H9 (cell line): ENCODE measurements at regions not wholly inside any gene's neighbourhood (a gene's known extent, or its start where the extent isn't known, plus 50 kb on each side); places are given as distances from the start of the nearest gene placed in this dataset.

ENCODE experiments used
- DNase-seq: peaks from one replicate; pipeline ENCODE4 v3.0.0-alpha.2; 2017
- H2AFZ ChIP-seq: one replicate; pipeline ENCODE4 v1.6.1; 2013; ENCODE audit warnings: mild to moderate bottlenecking, low read length, control low read depth, moderate library complexity
- H2AK5ac ChIP-seq: 2 replicates; pipeline ENCODE4 v1.6.1; 2013; ENCODE audit warnings: low read length, control low read depth, mixed read lengths; ENCODE audit not compliant: insufficient read length
- H2BK120ac ChIP-seq: one replicate; pipeline ENCODE4 v1.6.1; 2013; ENCODE audit warnings: low read depth, mild to moderate bottlenecking, low read length, control low read depth, inconsistent platforms; ENCODE audit not compliant: poor library complexity, severe bottlenecking
- H2BK12ac ChIP-seq: 2 replicates; pipeline ENCODE4 v1.6.1; 2013; ENCODE audit warnings: low read length, control low read depth, mixed read lengths, low read depth; ENCODE audit not compliant: insufficient read length
- H2BK15ac ChIP-seq: 2 replicates; pipeline ENCODE4 v1.6.1; 2013; ENCODE audit warnings: low read depth, low read length, control low read depth
- H2BK20ac ChIP-seq: one replicate; pipeline ENCODE4 v1.6.1; 2013; ENCODE audit warnings: low read depth, mild to moderate bottlenecking, low read length, control low read depth, inconsistent platforms; ENCODE audit not compliant: poor library complexity, severe bottlenecking
- H2BK5ac ChIP-seq: 2 replicates; pipeline ENCODE4 v1.6.1; 2013; ENCODE audit warnings: low read length, control low read depth, mixed read lengths; ENCODE audit not compliant: insufficient read length
- H3K14ac ChIP-seq: 2 replicates; pipeline ENCODE4 v1.6.1; 2013; ENCODE audit warnings: low read length, control low read depth; ENCODE audit not compliant: insufficient read depth
- H3K18ac ChIP-seq: 2 replicates; pipeline ENCODE4 v1.6.1; 2013; ENCODE audit warnings: low read depth, mild to moderate bottlenecking, mixed read lengths, low read length, control low read depth; ENCODE audit not compliant: insufficient read length
- H3K23ac ChIP-seq: 2 replicates; pipeline ENCODE4 v1.6.1; 2013; ENCODE audit warnings: low read length, control low read depth, mixed read lengths, low read depth; ENCODE audit not compliant: insufficient read length
- H3K23me2 ChIP-seq: 2 replicates; pipeline ENCODE4 v1.6.1; 2013; ENCODE audit warnings: low read depth, mild to moderate bottlenecking, mixed read lengths, low read length, control low read depth; ENCODE audit not compliant: insufficient read length, poor library complexity, severe bottlenecking
- H3K27ac ChIP-seq: 2 replicates; pipeline ENCODE4 v1.5.1; 2013; ENCODE audit warnings: low read length, control low read depth, mixed read lengths, low read depth; ENCODE audit not compliant: insufficient read length
- H3K27me3 ChIP-seq: 2 replicates; pipeline ENCODE4 v1.6.1; 2013; ENCODE audit warnings: low read length, control low read depth, inconsistent platforms; ENCODE audit not compliant: insufficient read depth
- H3K4ac ChIP-seq: 2 replicates; pipeline ENCODE4 v1.6.1; 2013; ENCODE audit warnings: low read depth, mild to moderate bottlenecking, control low read depth, inconsistent platforms, low read length, moderate library complexity
- H3K4me1 ChIP-seq: 2 replicates; pipeline ENCODE4 v1.6.1; 2013; ENCODE audit warnings: low read length, control low read depth, inconsistent platforms; ENCODE audit not compliant: insufficient read depth
- H3K4me2 ChIP-seq: 2 replicates; pipeline ENCODE4 v1.6.1; 2013; ENCODE audit warnings: low read length, control low read depth, mixed read lengths; ENCODE audit not compliant: insufficient read length, insufficient read depth
- H3K56ac ChIP-seq: 2 replicates; pipeline ENCODE4 v1.6.1; 2013; ENCODE audit warnings: low read depth, mild to moderate bottlenecking, mixed read lengths, low read length, control low read depth; ENCODE audit not compliant: insufficient read length
- H3K79me1 ChIP-seq: 2 replicates; pipeline ENCODE4 v1.6.1; 2013; ENCODE audit warnings: low read depth, mild to moderate bottlenecking, moderate library complexity, low read length, control low read depth, inconsistent platforms; ENCODE audit not compliant: insufficient read depth, poor library complexity, severe bottlenecking
- H3K79me2 ChIP-seq: 2 replicates; pipeline ENCODE4 v1.6.1; 2013; ENCODE audit warnings: low read length, control low read depth, inconsistent platforms; ENCODE audit not compliant: insufficient read depth
- H3K9ac ChIP-seq: 2 replicates; pipeline ENCODE4 v1.6.1; 2013; ENCODE audit warnings: low read length, control low read depth, mixed read lengths; ENCODE audit not compliant: insufficient read length; ENCODE audit errors: extremely low read depth
- H3K9me3 ChIP-seq: one replicate; pipeline ENCODE4 v1.6.1; 2013; ENCODE audit warnings: low read depth, low read length, inconsistent platforms; ENCODE audit not compliant: control insufficient read depth
- H3T11ph ChIP-seq: one replicate; pipeline ENCODE4 v1.6.1; 2013; ENCODE audit warnings: mild to moderate bottlenecking, low read length, control low read depth, inconsistent platforms
- H4K20me1 ChIP-seq: one replicate; pipeline ENCODE4 v1.6.1; 2013; ENCODE audit not compliant: control insufficient read depth, insufficient read length, insufficient read depth
- H4K5ac ChIP-seq: 2 replicates; pipeline ENCODE4 v1.6.1; 2013; ENCODE audit warnings: low read depth, mild to moderate bottlenecking, mixed read lengths, low read length, control low read depth; ENCODE audit not compliant: insufficient read length
- H4K8ac ChIP-seq: replicated peaks from 2 replicates; pipeline ENCODE4 v1.6.1; 2013; ENCODE audit warnings: low read length, control low read depth, mixed read lengths, low read depth; ENCODE audit not compliant: insufficient read length
- H4K91ac ChIP-seq: 2 replicates; pipeline ENCODE4 v1.6.1; 2013; ENCODE audit warnings: low read depth, mild to moderate bottlenecking, moderate library complexity, mixed read lengths, low read length, control low read depth; ENCODE audit not compliant: insufficient read length
- H3K27ac Mint-ChIP-seq, 3 experiments: 2 replicates in 2 of 3; 3 replicates in 1 of 3; pipeline ENCODE4 v1.8.0; 2020 to 2021; ENCODE audit warnings: mixed read lengths in 3 of 3, mild to moderate bottlenecking in 1 of 3, moderate library complexity in 1 of 3
- H3K27me3 Mint-ChIP-seq: 2 replicates; pipeline ENCODE4 v1.8.0; 2021; ENCODE audit warnings: low read depth, mild to moderate bottlenecking, moderate library complexity, mixed read lengths
- H3K36me3 Mint-ChIP-seq, 3 experiments: 2 replicates in 2 of 3; 3 replicates in 1 of 3; pipeline ENCODE4 v1.8.0; 2020 to 2021; ENCODE audit warnings: low read depth in 3 of 3, mixed read lengths in 3 of 3; ENCODE audit not compliant: insufficient read depth in 1 of 3
- H3K4me1 Mint-ChIP-seq, 2 experiments: 2 replicates each; pipeline ENCODE4 v1.8.0; 2020; ENCODE audit warnings: mixed read lengths in 2 of 2
- H3K4me3 Mint-ChIP-seq, 2 experiments: 2 replicates in 1 of 2; 3 replicates in 1 of 2; pipeline ENCODE4 v1.8.0; 2020 to 2021; ENCODE audit warnings: mild to moderate bottlenecking in 2 of 2, mixed read lengths in 2 of 2, moderate library complexity in 1 of 2
- H3K9me3 Mint-ChIP-seq, 2 experiments: 2 replicates in 1 of 2; 3 replicates in 1 of 2; pipeline ENCODE4 v1.8.0; 2020; ENCODE audit warnings: mild to moderate bottlenecking in 2 of 2, mixed read lengths in 2 of 2, moderate library complexity in 1 of 2
- CTCF ChIP-seq: fragments of 200-600 bp; sonication (generic); conservative IDR thresholded peaks from 3 replicates; pipeline ENCODE4 v1.8.0; 2021; ENCODE audit warnings: antibody characterized with exemption, mild to moderate bottlenecking
- WGBS: extraction: QIAGEN DNeasy Blood & Tissue Kit; methylation state at CpG from one replicate; pipeline ENCODE4 v1.1.7; 2013; ENCODE audit warnings: missing lambda C conversion rate, low lambda C conversion rate, mixed read lengths; ENCODE audit not compliant: insufficient read length; ENCODE audit errors: extremely low coverage; 5-methylcytosine and 5-hydroxymethylcytosine counted together

GRCh38 chr17:33560871-33561270, 267.8 kb upstream of the ASIC2 start:
- H3K27ac Mint-ChIP-seq, result no peak overlapping the region
- Histone ChIP-seq H4K5ac (no peak overlapping the region), H3K18ac (no peak overlapping the region)

More at GRCh38 chr17:33560871-33561270, 267.8 kb upstream of the ASIC2 start:
- Histone ChIP-seq H3K4me2 (no peak overlapping the region), H3K23ac (no peak overlapping the region), H3K14ac (no peak overlapping the region), H3K23me2 (no peaks in the 10 kb centered on the region), H4K91ac (no peak overlapping the region), H3K9me3 (no peaks in the 10 kb centered on the region), H3K56ac (no peak overlapping the region), H2BK5ac (no peak overlapping the region), H3K79me2 (no peaks in the 10 kb centered on the region), H3T11ph (no peak overlapping the region), H3K27me3 (no peaks in the 10 kb centered on the region), H3K79me1 (no peaks in the 10 kb centered on the region), H2AFZ (no peak overlapping the region), H2BK20ac (no peak overlapping the region), H2BK120ac (no peak overlapping the region), H2BK12ac (no peak overlapping the region), H2BK15ac (no peak overlapping the region), H3K9ac (no peak overlapping the region), H4K20me1 (no peaks in the 10 kb centered on the region), H3K27ac (no peak overlapping the region), H3K4ac (no peak overlapping the region), H4K8ac (no peak overlapping the region), H2AK5ac (no peak overlapping the region), H3K4me1 (no peaks in the 10 kb centered on the region)
- DNase-seq, result no peak
- Mint-ChIP-seq H3K4me1 (peaks cover 0 to 6% of the 10 kb centered on the region in 2 experiments; a peak in 3 of 4 replicates), H3K36me3 (peaks cover 2 to 9% (median 6%) of the 10 kb centered on the region in 3 experiments; a peak in 3 of 7 replicates), H3K27me3 (peaks cover 3% of the 10 kb centered on the region), H3K4me3 (no peak overlapping the region), H3K9me3 (peaks cover 11% of the 10 kb centered on the region in 2 experiments)
- no CpG with 5 or more reads among the region's 3 CpGs for WGBS
- no peak for TF ChIP-seq CTCF
